ENCODE measurements at regions not wholly inside any gene's neighbourhood (a gene's known extent, or its start where the extent isn't known, plus 50 kb on each side); places are given as distances from the start of the nearest gene placed in this dataset.

GRCh38 chr7:131896165-131896863, 339.9 kb upstream of the PODXL start:
- DNase-seq = no peak

- DNase-seq = peak; percentile 3
These were observed 339.2 kb upstream of the PODXL start for GRCh38 chr7:131895541-131896164.

GRCh38 chr7:131893631-131894340, 337.4 kb upstream of the PODXL start:
- no peak for DNase-seq

GRCh38 chr7:131890176-131890575, 333.7 kb upstream of the PODXL start:
- no peak for DNase-seq

GRCh38 chr7:131889572-131890150, 333.2 kb upstream of the PODXL start:
- no peak for DNase-seq

GRCh38 chr7:131883769-131884168, 327.3 kb upstream of the PODXL start:
- no peak for DNase-seq

GRCh38 chr7:131883196-131883595, 326.8 kb upstream of the PODXL start:
- no peak for DNase-seq

- DNase-seq = no peak
These were observed 325.9 kb upstream of the PODXL start for GRCh38 chr7:131882321-131882720.

GRCh38 chr7:131880078-131880477, 323.6 kb upstream of the PODXL start:
- DNase-seq = no peak

- no peak for DNase-seq
These were observed 323.0 kb upstream of the PODXL start for GRCh38 chr7:131879424-131879823.

GRCh38 chr7:131878777-131879176, 322.3 kb upstream of the PODXL start:
- no peak for DNase-seq

- DNase-seq = no peak
These were observed 317.2 kb upstream of the PODXL start for GRCh38 chr7:131873581-131873980.

- no peak for DNase-seq
These were observed 313.6 kb upstream of the PODXL start for GRCh38 chr7:131869986-131870385.

- no peak for DNase-seq
These were observed 312.9 kb upstream of the PODXL start for GRCh38 chr7:131869169-131869844.

- DNase-seq = no peak
These were observed 311.0 kb upstream of the PODXL start for GRCh38 chr7:131867461-131867860.

- DNase-seq = no peak
These were observed 309.5 kb upstream of the PODXL start for GRCh38 chr7:131865911-131866310.

- no peak for DNase-seq
These were observed 305.4 kb upstream of the PODXL start for GRCh38 chr7:131861620-131862346.

- peak; percentile 63 for DNase-seq
These were observed 302.9 kb upstream of the PODXL start for GRCh38 chr7:131859147-131859821.

- no peak for DNase-seq
These were observed 302.2 kb upstream of the PODXL start for GRCh38 chr7:131858611-131859010.

GRCh38 chr7:131849472-131849871, 293.0 kb upstream of the PODXL start:
- no peak for DNase-seq

- DNase-seq = no peak
These were observed 291.6 kb upstream of the PODXL start for GRCh38 chr7:131848033-131848432.

Measured in stimulated activated CD4-positive, alpha-beta T cell treated with anti-CD3 and anti-CD28 coated beads, Interleukin-15, amount 100 ng/mL, for 24 hours (primary cell).